ENCODE measurements at regions not wholly inside any gene's neighbourhood (a gene's known extent, or its start where the extent isn't known, plus 50 kb on each side); places are given as distances from the start of the nearest gene placed in this dataset.
"Not testable (repeated sequence)": the region's sequence is repeated elsewhere in the genome, so short reads cannot be mapped to it uniquely, and the experiment has no call there.

DNA sequence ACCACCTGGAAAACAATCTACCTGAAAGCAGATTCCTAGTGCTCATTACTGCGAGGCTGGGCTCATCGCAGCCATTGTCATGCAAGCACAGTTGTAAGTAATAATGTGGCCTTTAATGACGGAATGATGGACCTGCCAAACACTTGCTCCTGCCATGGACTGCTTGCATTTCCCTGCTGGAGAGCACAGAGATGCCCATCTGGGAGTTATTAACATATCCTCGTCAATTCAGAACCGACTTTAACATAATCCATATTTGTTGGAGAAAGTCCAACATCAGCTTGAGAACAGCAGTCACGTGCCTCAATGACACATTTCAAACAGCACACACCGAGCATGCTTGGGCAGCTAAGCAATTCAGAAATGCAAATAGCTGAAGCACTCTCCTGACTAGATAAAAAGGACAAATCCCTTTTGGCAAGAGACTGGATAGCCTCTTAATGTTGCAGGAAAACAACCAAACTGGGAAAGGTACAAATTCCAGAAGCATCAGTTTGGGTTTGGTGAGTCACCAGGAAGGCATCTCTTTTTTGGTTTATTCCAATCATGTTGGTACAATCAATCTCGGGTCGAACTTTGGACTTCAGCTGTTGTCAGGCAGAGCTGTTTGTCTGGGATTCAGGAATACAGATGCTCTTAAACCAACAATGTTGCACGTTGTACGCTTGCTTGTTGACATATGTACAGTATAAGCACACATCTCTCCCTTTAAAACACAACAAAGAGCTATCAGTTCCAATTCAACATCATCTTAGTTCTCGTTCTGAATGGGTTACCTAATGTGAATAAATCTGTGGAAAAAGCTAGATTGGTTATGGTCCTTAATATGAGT is 395.8 kb downstream of the LNPK start:
- no peak for DNase-seq
- Histone ChIP-seq H3K4me3 (ENCODE audit: low read length) (no peak overlapping the region), H3K27ac (ENCODE audit: low read length) (no peak overlapping the region), H3K4me1 (ENCODE audit: control insufficient read depth, insufficient read depth, low read length) (no peaks in the 10 kb centered on the region), H3K27me3 (ENCODE audit: control insufficient read depth, insufficient read depth) (no peaks in the 10 kb centered on the region), H3K9me3 (ENCODE audit: control insufficient read depth, low read length) (no peaks in the 10 kb centered on the region)
- ATAC-seq: no peak
- intact Hi-C loops (cut with DNase I): no loop called here
- 54% methylated on average over 12 of the region's 12 CpGs for WGBS

GRCh38 chr2:175605640-175606009 is 396.4 kb downstream of the LNPK start:
- intact Hi-C loops (cut with DNase I): no loop called here
- 65% methylated on average over 5 of the region's 5 CpGs for WGBS
- Histone ChIP-seq H3K9me3 (ENCODE audit: control insufficient read depth, low read length) (no peaks in the 10 kb centered on the region), H3K4me3 (ENCODE audit: low read length) (no peak overlapping the region), H3K27me3 (ENCODE audit: control insufficient read depth, insufficient read depth) (no peaks in the 10 kb centered on the region), H3K27ac (ENCODE audit: low read length) (no peak overlapping the region), H3K4me1 (ENCODE audit: control insufficient read depth, insufficient read depth, low read length) (no peaks in the 10 kb centered on the region)
- ATAC-seq (no peak), DNase-seq (no peak)

DNA sequence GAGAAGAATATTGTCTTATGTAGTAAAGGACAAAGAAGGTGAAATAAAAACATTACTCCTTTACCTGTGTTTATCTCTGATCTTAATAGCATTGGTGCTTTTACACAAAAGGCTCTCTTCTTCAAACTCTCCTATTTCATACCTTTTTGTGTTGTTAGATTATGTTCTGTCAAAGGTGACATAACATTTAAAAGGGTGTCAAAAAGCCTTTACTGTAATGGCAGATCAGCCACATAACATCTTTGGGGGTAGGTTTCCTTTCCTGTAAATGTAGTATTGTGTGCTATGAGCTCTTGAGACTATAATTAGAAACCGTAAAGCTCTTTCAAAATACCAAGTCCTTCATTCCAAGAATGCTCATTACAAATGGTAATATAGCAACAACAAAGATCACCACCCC is 400.1 kb downstream of the LNPK start:
- Histone ChIP-seq H3K27me3 (ENCODE audit: control insufficient read depth, insufficient read depth) (no peaks in the 10 kb centered on the region), H3K9me3 (ENCODE audit: control insufficient read depth, low read length) (no peaks in the 10 kb centered on the region), H3K27ac (ENCODE audit: low read length) (no peak overlapping the region), H3K4me3 (ENCODE audit: low read length) (no peak overlapping the region), H3K4me1 (ENCODE audit: control insufficient read depth, insufficient read depth, low read length) (peaks cover 2% of the 10 kb centered on the region)
- intact Hi-C loops (cut with DNase I): no loop called here
- no peak for ATAC-seq
- WGBS: 60% methylated on average over 1 of the region's 1 CpG
- no peak for DNase-seq

DNA sequence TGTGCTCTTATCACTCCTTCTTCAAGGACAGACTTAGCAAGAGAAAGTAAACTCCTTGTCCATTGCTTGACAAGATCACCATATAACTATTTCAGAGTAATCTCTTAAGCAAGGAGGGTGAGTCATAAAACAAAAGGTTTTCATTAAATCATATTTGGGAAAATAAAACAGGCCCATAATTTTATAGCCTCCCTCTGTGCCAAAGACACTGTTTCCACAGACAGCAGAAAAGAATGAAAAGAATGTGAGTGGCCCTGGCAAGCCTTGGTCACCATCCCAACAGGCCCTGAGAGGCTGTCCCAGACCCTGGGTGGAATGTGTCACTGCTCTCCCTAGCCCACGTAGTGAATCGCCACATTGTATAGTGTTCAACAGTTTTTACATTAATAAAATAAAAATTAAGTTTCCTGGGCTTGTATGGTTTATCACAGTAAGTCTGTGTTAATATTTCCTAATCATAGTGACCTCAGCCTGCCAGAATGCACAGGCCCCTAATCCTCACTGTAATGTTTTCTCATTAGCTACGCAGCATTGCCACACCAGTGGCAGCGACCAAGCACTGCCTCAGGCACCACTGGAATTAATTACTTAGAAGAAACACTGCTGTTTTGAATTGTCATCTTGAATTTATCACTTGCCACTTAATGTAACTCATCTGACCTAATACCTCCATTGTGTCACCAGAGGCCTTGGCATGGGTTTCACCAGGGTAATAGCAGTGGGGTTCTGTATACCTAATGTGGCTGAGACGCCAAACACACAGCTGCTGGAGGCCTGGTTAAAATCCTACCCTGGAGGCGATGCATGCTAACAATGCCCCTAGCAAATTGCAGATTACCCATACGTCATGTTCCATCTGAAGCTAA is 401.9 kb downstream of the LNPK start:
- DNase-seq (peak; percentile 24 to 59 (median 46)), ATAC-seq (peak; percentile 81 to 87)
- peaks cover 2% of the 10 kb centered on the region for H3K4me1 ChIP-seq (ENCODE audit: control insufficient read depth, insufficient read depth, low read length)
- H3K27me3 ChIP-seq (ENCODE audit: control insufficient read depth, insufficient read depth): no peaks in the 10 kb centered on the region
- 59% methylated on average over 7 of the region's 7 CpGs for WGBS
- H3K9me3 ChIP-seq (ENCODE audit: control insufficient read depth, low read length): no peaks in the 10 kb centered on the region
- intact Hi-C loops (cut with DNase I): no loop called here
- peak overlapping the region; percentile 72 for H3K27ac ChIP-seq (ENCODE audit: low read length)
- no peak overlapping the region for H3K4me3 ChIP-seq (ENCODE audit: low read length)

DNA sequence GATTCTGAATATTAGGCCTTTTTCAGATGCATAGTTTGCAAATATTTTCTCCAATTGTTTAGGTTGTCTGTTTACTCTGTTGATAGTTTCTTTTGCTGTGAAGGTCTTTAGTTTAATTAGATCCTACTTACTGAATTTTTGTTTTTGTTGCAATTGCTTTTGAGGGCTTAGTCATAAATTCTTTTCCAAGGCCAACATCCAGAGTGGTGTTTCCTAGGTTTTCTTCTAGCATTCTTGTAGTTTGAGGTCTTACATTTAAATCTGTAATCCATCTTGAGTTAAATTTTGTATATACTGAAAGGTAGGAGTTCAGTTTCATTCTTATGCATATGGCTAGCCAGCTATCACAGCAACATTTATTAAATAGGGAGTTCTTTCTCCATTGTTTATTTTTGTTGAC is 404.8 kb downstream of the LNPK start:
- intact Hi-C loops (cut with DNase I): no loop called here
- Histone ChIP-seq H3K27me3 (ENCODE audit: control insufficient read depth, insufficient read depth) (no peaks in the 10 kb centered on the region), H3K9me3 (ENCODE audit: control insufficient read depth, low read length) (no peaks in the 10 kb centered on the region), H3K4me1 (ENCODE audit: control insufficient read depth, insufficient read depth, low read length) (peaks cover 2% of the 10 kb centered on the region), H3K4me3 (ENCODE audit: low read length) (no peak overlapping the region), H3K27ac (ENCODE audit: low read length) (no peak overlapping the region)
- ATAC-seq: no peak
- DNase-seq: no peak

DNA sequence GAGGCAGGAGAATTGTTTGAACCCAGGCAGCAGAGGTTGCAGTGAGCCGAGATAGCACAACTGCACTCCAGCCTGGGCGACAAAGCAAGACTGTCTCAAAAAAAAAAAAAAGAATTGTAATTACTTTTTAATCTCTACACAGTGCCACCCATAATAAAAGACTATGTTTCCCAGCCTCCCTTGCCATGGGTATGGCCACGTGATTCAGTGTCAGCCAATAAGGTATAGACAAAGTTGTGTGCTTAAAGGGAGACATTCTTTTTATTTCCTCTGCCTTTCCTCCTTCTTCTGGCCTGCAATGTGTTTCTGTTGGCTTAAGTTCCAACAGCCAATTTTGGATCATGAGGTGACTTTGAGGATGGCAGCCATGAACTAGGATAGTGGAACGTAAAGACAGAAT is 406.9 kb downstream of the LNPK start:
- H3K27me3 ChIP-seq (ENCODE audit: control insufficient read depth, insufficient read depth): no peaks in the 10 kb centered on the region
- no peak overlapping the region for H3K4me3 ChIP-seq (ENCODE audit: low read length)
- DNase-seq: no peak
- no peak overlapping the region for H3K27ac ChIP-seq (ENCODE audit: low read length)
- WGBS: 86% methylated on average over 4 of the region's 4 CpGs
- intact Hi-C loops (cut with DNase I): no loop called here
- H3K4me1 ChIP-seq (ENCODE audit: control insufficient read depth, insufficient read depth, low read length): peaks cover 2% of the 10 kb centered on the region
- no peak for ATAC-seq
- H3K9me3 ChIP-seq (ENCODE audit: control insufficient read depth, low read length): no peaks in the 10 kb centered on the region

DNA sequence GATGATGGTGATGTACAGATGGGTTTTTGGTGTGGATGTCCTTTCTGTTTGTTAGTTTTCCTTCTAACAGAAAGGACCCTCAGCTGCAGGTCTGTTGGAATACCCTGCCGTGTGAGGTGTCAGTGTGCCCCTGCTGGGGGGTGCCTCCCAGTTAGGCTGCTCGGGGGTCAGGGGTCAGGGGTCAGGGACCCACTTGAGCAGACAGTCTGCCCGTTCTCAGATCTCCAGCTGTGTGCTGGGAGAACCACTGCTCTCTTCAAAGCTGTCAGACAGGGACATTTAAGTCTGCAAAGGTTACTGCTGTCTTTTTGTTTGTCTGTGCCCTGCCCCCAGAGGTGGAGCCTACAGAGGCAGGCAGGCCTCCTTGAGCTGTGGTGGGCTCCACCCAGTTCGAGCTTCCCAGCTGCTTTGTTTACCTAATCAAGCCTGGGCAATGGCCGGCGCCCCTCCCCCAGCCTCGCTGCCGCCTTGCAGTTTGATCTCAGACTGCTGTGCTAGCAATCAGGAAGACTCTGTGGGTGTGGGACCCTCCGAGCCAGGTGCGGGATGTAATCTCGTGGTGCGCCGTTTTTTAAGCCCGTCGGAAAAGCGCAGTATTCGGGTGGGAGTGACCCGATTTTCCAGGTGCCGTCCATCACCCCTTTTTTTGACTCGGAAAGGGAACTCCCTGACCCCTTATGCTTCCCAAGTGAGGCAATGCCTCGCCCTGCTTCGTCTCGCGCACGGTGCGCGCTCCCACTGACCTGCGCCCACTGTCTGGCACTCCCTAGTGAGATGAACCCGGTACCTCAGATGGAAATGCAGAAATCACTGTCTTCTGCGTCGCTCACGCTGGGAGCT is 408.2 kb downstream of the LNPK start:
- 79% methylated on average over 31 of the region's 32 CpGs for WGBS
- H3K27ac ChIP-seq (ENCODE audit: low read length); ATAC-seq; DNase-seq; H3K27me3 ChIP-seq (ENCODE audit: control insufficient read depth, insufficient read depth); H3K4me1 ChIP-seq (ENCODE audit: control insufficient read depth, insufficient read depth, low read length); H3K9me3 ChIP-seq (ENCODE audit: control insufficient read depth, low read length); H3K4me3 ChIP-seq (ENCODE audit: low read length); intact Hi-C loops (cut with DNase I): not testable (repeated sequence)

DNA sequence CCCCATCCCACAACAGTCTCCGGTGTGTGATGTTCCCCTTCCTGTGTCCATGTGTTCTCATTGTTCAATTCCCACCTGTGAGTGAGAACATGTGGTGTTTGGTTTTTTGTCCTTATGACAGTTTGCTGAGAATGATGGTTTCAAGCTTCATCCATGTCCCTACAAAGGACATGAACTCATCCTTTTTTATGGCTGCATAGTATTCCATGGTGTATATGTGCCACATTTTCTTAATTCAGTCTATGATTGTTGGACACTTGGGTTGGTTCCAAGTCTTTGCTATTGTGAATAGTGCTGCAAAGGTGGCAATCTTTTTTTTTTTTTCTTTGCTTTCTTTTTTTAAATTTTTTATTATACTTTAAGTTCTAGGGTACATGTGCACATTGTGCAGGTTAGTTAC is 406.7 kb upstream of the ATP5MC3 start:
- intact Hi-C loops (cut with DNase I); H3K27ac ChIP-seq (ENCODE audit: low read length); H3K9me3 ChIP-seq (ENCODE audit: control insufficient read depth, low read length); H3K27me3 ChIP-seq (ENCODE audit: control insufficient read depth, insufficient read depth); H3K4me1 ChIP-seq (ENCODE audit: control insufficient read depth, insufficient read depth, low read length); ATAC-seq; H3K4me3 ChIP-seq (ENCODE audit: low read length); DNase-seq: not testable (repeated sequence)
- 100% methylated on average over 1 of the region's 1 CpG for WGBS

- Histone ChIP-seq H3K27me3 (ENCODE audit: control insufficient read depth, insufficient read depth) (no peaks in the 10 kb centered on the region), H3K4me1 (ENCODE audit: control insufficient read depth, insufficient read depth, low read length) (no peaks in the 10 kb centered on the region), H3K9me3 (ENCODE audit: control insufficient read depth, low read length) (no peaks in the 10 kb centered on the region), H3K4me3 (ENCODE audit: low read length) (no peak overlapping the region), H3K27ac (ENCODE audit: low read length) (no peak overlapping the region)
- intact Hi-C loops (cut with DNase I): no loop called here
- DNase-seq: no peak
- ATAC-seq: no peak
- WGBS: 79% methylated on average over 1 of the region's 1 CpG
Observed at GRCh38 chr2:175585496-175585895, 404.0 kb upstream of the ATP5MC3 start.

GRCh38 chr2:175580652-175581051 is 399.1 kb upstream of the ATP5MC3 start:
- intact Hi-C loops (cut with DNase I): no loop called here
- WGBS: 76% methylated on average over 1 of the region's 1 CpG

GRCh38 chr2:175579646-175580045 is 398.1 kb upstream of the ATP5MC3 start:
- WGBS: 64% methylated on average over 1 of the region's 1 CpG
- no peak for DNase-seq
- intact Hi-C loops (cut with DNase I): no loop called here
- H3K4me1 ChIP-seq (ENCODE audit: control insufficient read depth, insufficient read depth, low read length): no peaks in the 10 kb centered on the region
- no peak overlapping the region for H3K4me3 ChIP-seq (ENCODE audit: low read length)
- no peaks in the 10 kb centered on the region for H3K9me3 ChIP-seq (ENCODE audit: control insufficient read depth, low read length)
- ATAC-seq: no peak
- no peak overlapping the region for H3K27ac ChIP-seq (ENCODE audit: low read length)
- H3K27me3 ChIP-seq (ENCODE audit: control insufficient read depth, insufficient read depth): no peaks in the 10 kb centered on the region

More at GRCh38 chr2:175580652-175581051, 399.1 kb upstream of the ATP5MC3 start:
- H3K9me3 ChIP-seq (ENCODE audit: control insufficient read depth, low read length): no peaks in the 10 kb centered on the region
- H3K4me3 ChIP-seq (ENCODE audit: low read length): no peak overlapping the region
- H3K4me1 ChIP-seq (ENCODE audit: control insufficient read depth, insufficient read depth, low read length): no peaks in the 10 kb centered on the region
- H3K27me3 ChIP-seq (ENCODE audit: control insufficient read depth, insufficient read depth): no peaks in the 10 kb centered on the region
- no peak overlapping the region for H3K27ac ChIP-seq (ENCODE audit: low read length)
- no peak for DNase-seq
- no peak for ATAC-seq
